ENCODE measurements at regions not wholly inside any gene's neighbourhood (a gene's known extent, or its start where the extent isn't known, plus 50 kb on each side); places are given as distances from the start of the nearest gene placed in this dataset.

DNA sequence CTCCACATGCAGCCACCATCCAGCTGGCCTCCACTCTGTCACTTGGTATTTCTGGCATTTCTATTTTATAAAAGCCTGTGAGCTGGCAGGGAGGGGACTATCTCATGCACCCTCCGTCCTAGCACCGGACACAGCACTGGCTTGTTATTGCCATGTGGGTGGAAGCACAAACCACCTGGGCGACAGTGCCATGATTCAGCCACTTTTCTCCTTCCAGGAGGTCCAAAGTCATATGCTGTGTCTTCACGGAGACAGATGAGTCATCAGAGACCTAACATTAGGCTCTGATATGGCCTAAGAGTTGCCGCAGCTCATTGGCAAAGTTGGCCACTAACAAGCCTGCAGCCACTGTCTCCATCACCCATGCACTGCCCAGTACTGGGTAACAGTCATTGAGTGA is 1123.0 kb downstream of the VRK1 start:
- TF ChIP-seq, protein P1, sequence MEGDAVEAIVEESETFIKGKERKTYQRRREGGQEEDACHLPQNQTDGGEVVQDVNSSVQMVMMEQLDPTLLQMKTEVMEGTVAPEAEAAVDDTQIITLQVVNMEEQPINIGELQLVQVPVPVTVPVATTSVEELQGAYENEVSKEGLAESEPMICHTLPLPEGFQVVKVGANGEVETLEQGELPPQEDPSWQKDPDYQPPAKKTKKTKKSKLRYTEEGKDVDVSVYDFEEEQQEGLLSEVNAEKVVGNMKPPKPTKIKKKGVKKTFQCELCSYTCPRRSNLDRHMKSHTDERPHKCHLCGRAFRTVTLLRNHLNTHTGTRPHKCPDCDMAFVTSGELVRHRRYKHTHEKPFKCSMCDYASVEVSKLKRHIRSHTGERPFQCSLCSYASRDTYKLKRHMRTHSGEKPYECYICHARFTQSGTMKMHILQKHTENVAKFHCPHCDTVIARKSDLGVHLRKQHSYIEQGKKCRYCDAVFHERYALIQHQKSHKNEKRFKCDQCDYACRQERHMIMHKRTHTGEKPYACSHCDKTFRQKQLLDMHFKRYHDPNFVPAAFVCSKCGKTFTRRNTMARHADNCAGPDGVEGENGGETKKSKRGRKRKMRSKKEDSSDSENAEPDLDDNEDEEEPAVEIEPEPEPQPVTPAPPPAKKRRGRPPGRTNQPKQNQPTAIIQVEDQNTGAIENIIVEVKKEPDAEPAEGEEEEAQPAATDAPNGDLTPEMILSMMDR (IDR thresholded peaks at IDR 0.05): no peak
- TF ChIP-seq CHD2 (IDR thresholded peaks at IDR 0.05; ENCODE audit: low read length, partially characterized antibody) (no peak), TEAD4 (IDR thresholded peaks at IDR 0.05; ENCODE audit: borderline replicate concordance, insufficient read depth) (no peak), POLR2AphosphoS5 (IDR thresholded peaks at IDR 0.05; ENCODE audit: low read depth, low read length) (no peak), SIN3A (IDR thresholded peaks at IDR 0.05; ENCODE audit: borderline replicate concordance, low read depth, low read length) (no peak)
- TF ChIP-seq, protein P2, sequence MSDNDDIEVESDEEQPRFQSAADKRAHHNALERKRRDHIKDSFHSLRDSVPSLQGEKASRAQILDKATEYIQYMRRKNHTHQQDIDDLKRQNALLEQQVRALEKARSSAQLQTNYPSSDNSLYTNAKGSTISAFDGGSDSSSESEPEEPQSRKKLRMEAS (IDR thresholded peaks at IDR 0.05; ENCODE audit: low read depth): no peak

Measured in SK-N-SH (cell line).